HG03575 (cell line): ENCODE measurements at regions not wholly inside any gene's neighbourhood (a gene's known extent, or its start where the extent isn't known, plus 50 kb on each side); places are given as distances from the start of the nearest gene placed in this dataset.
"Not testable (repeated sequence)": the region's sequence is repeated elsewhere in the genome, so short reads cannot be mapped to it uniquely, and the experiment has no call there.

ENCODE experiments used
- ATAC-seq: cut with Tn5 transposase; IDR thresholded peaks from one replicate; pipeline ENCODE4 v1.9.1; 2021; ENCODE audit not compliant: unreplicated experiment, insufficient number of reproducible peaks, low FRiP score; ENCODE audit errors: extremely low read depth

GRCh38 chr10:21034770-21035169 lies 137.7 kb upstream of the NEBL start:
- ATAC-seq: not testable (repeated sequence)

GRCh38 chr10:21034241-21034640 lies 137.1 kb upstream of the NEBL start:
- no peak for ATAC-seq

GRCh38 chr10:21032587-21033319 lies 135.6 kb upstream of the NEBL start:
- ATAC-seq: no peak

- no peak for ATAC-seq
Measured at GRCh38 chr10:21031232-21031795, 134.2 kb upstream of the NEBL start.

GRCh38 chr10:21030091-21030490 lies 133.0 kb upstream of the NEBL start:
- ATAC-seq: no peak

GRCh38 chr10:21022821-21023220 lies 125.7 kb upstream of the NEBL start:
- no peak for ATAC-seq

- ATAC-seq: no peak
Measured at GRCh38 chr10:21021843-21022594, 124.9 kb upstream of the NEBL start.

GRCh38 chr10:21021231-21021630 lies 124.1 kb upstream of the NEBL start:
- no peak for ATAC-seq

- peak; percentile 60 for ATAC-seq
Measured at GRCh38 chr10:21020545-21020944, 123.4 kb upstream of the NEBL start.

GRCh38 chr10:21019436-21019835 lies 122.3 kb upstream of the NEBL start:
- ATAC-seq: no peak

GRCh38 chr10:21015851-21016250 lies 118.7 kb upstream of the NEBL start:
- ATAC-seq: no peak

- ATAC-seq: no peak
Measured at GRCh38 chr10:21014141-21014540, 117.0 kb upstream of the NEBL start.

GRCh38 chr10:21011433-21012018 lies 114.4 kb upstream of the NEBL start:
- ATAC-seq: no peak

GRCh38 chr10:21010615-21011014 lies 113.5 kb upstream of the NEBL start:
- no peak for ATAC-seq

- no peak for ATAC-seq
Measured at GRCh38 chr10:21003240-21003822, 106.2 kb upstream of the NEBL start.

- ATAC-seq: no peak
Measured at GRCh38 chr10:21002091-21002878, 105.2 kb upstream of the NEBL start.

- ATAC-seq: no peak
Measured at GRCh38 chr10:20999699-21000098, 102.6 kb upstream of the NEBL start.

GRCh38 chr10:20998036-20998435 lies 100.9 kb upstream of the NEBL start:
- no peak for ATAC-seq
